ENCODE measurements at regions not wholly inside any gene's neighbourhood (a gene's known extent, or its start where the extent isn't known, plus 50 kb on each side); places are given as distances from the start of the nearest gene placed in this dataset.

GRCh38 chr20:1798982-1799381 is 96.2 kb upstream of the SIRPA start:
- Histone ChIP-seq H3K4me3 (ENCODE audit: low read length) (no peak overlapping the region), H3K9ac (ENCODE audit: low read length) (no peak overlapping the region), H3K4me2 (ENCODE audit: low read length) (no peak overlapping the region), H2AFZ (ENCODE audit: low read depth, low read length) (no peak overlapping the region), H3K9me3 (ENCODE audit: insufficient read depth, low read length) (no peaks in the 10 kb centered on the region), H3K36me3 (replicated peaks; ENCODE audit: low read depth, low read length) (no peaks in the 10 kb centered on the region), H3K79me2 (ENCODE audit: low read length) (no peaks in the 10 kb centered on the region), H3K27me3 (ENCODE audit: low read depth, low read length) (peaks cover 57% of the 10 kb centered on the region), H3K4me1 (ENCODE audit: low read length) (peaks cover 19% of the 10 kb centered on the region), H3K27ac (ENCODE audit: low read length) (no peak overlapping the region), H4K20me1 (ENCODE audit: insufficient read depth, low read length) (no peaks in the 10 kb centered on the region)
- TF ChIP-seq EZH2phosphoT487 (IDR thresholded peaks at IDR 0.05; ENCODE audit: low read depth), result no peak
- no peak for TF ChIP-seq CTCF (IDR thresholded peaks at IDR 0.05; ENCODE audit: low read depth, low read length)

GRCh38 chr20:1793821-1794220 is 101.4 kb upstream of the SIRPA start:
- Histone ChIP-seq H4K20me1 (ENCODE audit: insufficient read depth, low read length) (no peaks in the 10 kb centered on the region), H3K9ac (ENCODE audit: low read length) (no peak overlapping the region), H3K4me1 (ENCODE audit: low read length) (no peaks in the 10 kb centered on the region), H3K79me2 (ENCODE audit: low read length) (no peaks in the 10 kb centered on the region), H3K4me3 (ENCODE audit: low read length) (no peak overlapping the region), H3K27me3 (ENCODE audit: low read depth, low read length) (peaks cover 70% of the 10 kb centered on the region), H3K27ac (ENCODE audit: low read length) (no peak overlapping the region), H3K9me3 (ENCODE audit: insufficient read depth, low read length) (no peaks in the 10 kb centered on the region), H3K36me3 (replicated peaks; ENCODE audit: low read depth, low read length) (no peaks in the 10 kb centered on the region), H3K4me2 (ENCODE audit: low read length) (no peak overlapping the region), H2AFZ (ENCODE audit: low read depth, low read length) (no peak overlapping the region)
- TF ChIP-seq CTCF (IDR thresholded peaks at IDR 0.05; ENCODE audit: low read depth, low read length) (no peak), EZH2phosphoT487 (IDR thresholded peaks at IDR 0.05; ENCODE audit: low read depth) (no peak)

GRCh38 chr20:1792274-1792673 is 102.9 kb upstream of the SIRPA start:
- Histone ChIP-seq H3K4me3 (ENCODE audit: low read length) (no peak overlapping the region), H3K9ac (ENCODE audit: low read length) (no peak overlapping the region), H3K79me2 (ENCODE audit: low read length) (no peaks in the 10 kb centered on the region), H4K20me1 (ENCODE audit: insufficient read depth, low read length) (no peaks in the 10 kb centered on the region), H3K27me3 (ENCODE audit: low read depth, low read length) (peaks cover 76% of the 10 kb centered on the region), H3K4me2 (ENCODE audit: low read length) (no peak overlapping the region), H3K9me3 (ENCODE audit: insufficient read depth, low read length) (no peaks in the 10 kb centered on the region), H2AFZ (ENCODE audit: low read depth, low read length) (no peak overlapping the region), H3K36me3 (replicated peaks; ENCODE audit: low read depth, low read length) (no peaks in the 10 kb centered on the region), H3K27ac (ENCODE audit: low read length) (no peak overlapping the region), H3K4me1 (ENCODE audit: low read length) (no peaks in the 10 kb centered on the region)
- TF ChIP-seq CTCF (IDR thresholded peaks at IDR 0.05; ENCODE audit: low read depth, low read length) (no peak), EZH2phosphoT487 (IDR thresholded peaks at IDR 0.05; ENCODE audit: low read depth) (no peak)

GRCh38 chr20:1790386-1790785 is 104.8 kb upstream of the SIRPA start:
- Histone ChIP-seq H3K36me3 (replicated peaks; ENCODE audit: low read depth, low read length) (no peaks in the 10 kb centered on the region), H3K4me3 (ENCODE audit: low read length) (no peak overlapping the region), H3K79me2 (ENCODE audit: low read length) (no peaks in the 10 kb centered on the region), H3K9ac (ENCODE audit: low read length) (no peak overlapping the region), H3K27me3 (ENCODE audit: low read depth, low read length) (peaks cover 81% of the 10 kb centered on the region), H3K4me1 (ENCODE audit: low read length) (peaks cover 9% of the 10 kb centered on the region), H3K4me2 (ENCODE audit: low read length) (no peak overlapping the region), H2AFZ (ENCODE audit: low read depth, low read length) (no peak overlapping the region), H3K27ac (ENCODE audit: low read length) (no peak overlapping the region), H3K9me3 (ENCODE audit: insufficient read depth, low read length) (no peaks in the 10 kb centered on the region), H4K20me1 (ENCODE audit: insufficient read depth, low read length) (no peaks in the 10 kb centered on the region)
- no peak for TF ChIP-seq EZH2phosphoT487 (IDR thresholded peaks at IDR 0.05; ENCODE audit: low read depth)
- TF ChIP-seq CTCF (IDR thresholded peaks at IDR 0.05; ENCODE audit: low read depth, low read length), result no peak
